IPS-18c (cell line): ENCODE measurements at regions not wholly inside any gene's neighbourhood (a gene's known extent, or its start where the extent isn't known, plus 50 kb on each side); places are given as distances from the start of the nearest gene placed in this dataset.
"Not testable (repeated sequence)": the region's sequence is repeated elsewhere in the genome, so short reads cannot be mapped to it uniquely, and the experiment has no call there.

ENCODE experiments used
- H3K4me3 ChIP-seq: 2 replicates; pipeline ENCODE4 v1.7.0; 2013; ENCODE audit warnings: low read depth, mild to moderate bottlenecking, low read length, moderate library complexity; ENCODE audit not compliant: insufficient read depth
- H3K9me3 ChIP-seq: one replicate; pipeline ENCODE4 v1.6.1; 2013; ENCODE audit warnings: mild to moderate bottlenecking, low read length, moderate library complexity; ENCODE audit not compliant: control insufficient read depth, insufficient read depth

- Histone ChIP-seq H3K4me3 (no peak overlapping the region), H3K9me3 (no peaks in the 10 kb centered on the region)
Measured at GRCh38 chr5:21644032-21644431, 1209.1 kb downstream of the CDH12 start.

GRCh38 chr5:21642312-21642711, 1210.8 kb downstream of the CDH12 start:
- Histone ChIP-seq H3K9me3 (no peaks in the 10 kb centered on the region), H3K4me3 (no peak overlapping the region)

- Histone ChIP-seq H3K4me3 (no peak overlapping the region), H3K9me3 (no peaks in the 10 kb centered on the region)
Measured at GRCh38 chr5:21623831-21624230, 1229.3 kb downstream of the CDH12 start.

- no peak overlapping the region for H3K4me3 ChIP-seq
Measured at GRCh38 chr5:21615195-21615765, 1237.9 kb downstream of the CDH12 start.

GRCh38 chr5:21613971-21614488, 1239.1 kb downstream of the CDH12 start:
- Histone ChIP-seq H3K4me3 (no peak overlapping the region), H3K9me3 (no peaks in the 10 kb centered on the region)

More at GRCh38 chr5:21615195-21615765, 1237.9 kb downstream of the CDH12 start:
- no peaks in the 10 kb centered on the region for H3K9me3 ChIP-seq

DNA sequence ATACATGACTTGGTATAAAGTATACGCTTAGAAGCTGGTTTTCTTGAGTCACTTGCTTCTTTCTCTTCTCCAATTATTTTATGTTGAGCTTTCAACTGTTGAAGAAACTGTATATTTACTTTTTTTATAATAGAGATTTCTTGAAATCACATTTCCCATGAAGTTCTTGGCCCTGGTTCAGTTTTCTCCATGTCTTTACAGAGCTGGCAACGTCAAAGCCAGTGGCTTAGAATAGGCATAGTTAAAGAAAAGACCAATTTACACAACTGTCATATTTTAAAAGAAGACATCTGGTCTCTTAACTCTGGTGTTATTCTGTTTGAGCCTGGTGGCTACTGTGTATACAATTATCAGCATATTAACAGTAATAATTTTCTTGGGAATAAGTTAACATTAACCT, 1249.3 kb downstream of the CDH12 start:
- Histone ChIP-seq H3K4me3 (no peak overlapping the region), H3K9me3 (no peaks in the 10 kb centered on the region)

GRCh38 chr5:21594566-21594965, 1258.6 kb downstream of the CDH12 start:
- Histone ChIP-seq H3K4me3 (no peak overlapping the region), H3K9me3 (no peaks in the 10 kb centered on the region)

GRCh38 chr5:21593261-21593660, 1259.9 kb downstream of the CDH12 start:
- Histone ChIP-seq H3K9me3 (no peaks in the 10 kb centered on the region), H3K4me3 (no peak overlapping the region)

- Histone ChIP-seq H3K4me3 (no peak overlapping the region), H3K9me3 (no peaks in the 10 kb centered on the region)
Measured at GRCh38 chr5:21581508-21581907, 1271.6 kb downstream of the CDH12 start.

- Histone ChIP-seq H3K9me3 (no peaks in the 10 kb centered on the region), H3K4me3 (no peak overlapping the region)
Measured at GRCh38 chr5:21574961-21575360, 1278.2 kb downstream of the CDH12 start.

- H3K4me3 ChIP-seq: no peak overlapping the region
Measured at GRCh38 chr5:21574438-21574837, 1278.7 kb downstream of the CDH12 start.

GRCh38 chr5:21573416-21574314, 1279.5 kb downstream of the CDH12 start:
- H3K4me3 ChIP-seq: no peak overlapping the region
- no peaks in the 10 kb centered on the region for H3K9me3 ChIP-seq

More at GRCh38 chr5:21574438-21574837, 1278.7 kb downstream of the CDH12 start:
- no peaks in the 10 kb centered on the region for H3K9me3 ChIP-seq

GRCh38 chr5:21571196-21571595, 1281.9 kb downstream of the CDH12 start:
- H3K9me3 ChIP-seq, H3K4me3 ChIP-seq: not testable (repeated sequence)

DNA sequence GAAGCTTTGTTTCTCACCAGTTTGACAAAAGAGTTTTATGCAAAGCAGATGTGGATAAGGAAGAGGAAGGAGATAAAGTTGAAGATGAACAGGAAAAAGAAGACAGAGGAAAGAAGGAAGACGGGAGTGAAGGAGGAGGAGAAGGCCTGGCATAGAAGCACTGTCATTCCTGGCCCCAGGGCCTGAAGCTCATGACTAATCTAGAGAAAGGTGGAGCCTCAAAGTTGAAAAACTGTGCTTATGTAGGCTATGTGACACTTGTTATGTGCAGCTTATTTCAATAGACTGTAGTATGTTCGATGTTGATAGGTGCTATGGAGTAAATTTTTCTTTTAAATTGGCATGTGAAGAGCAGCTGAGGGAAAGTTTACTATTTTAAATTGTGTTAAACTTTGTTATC, 1294.0 kb downstream of the CDH12 start:
- H3K4me3 ChIP-seq, H3K9me3 ChIP-seq: not testable (repeated sequence)

GRCh38 chr5:21552263-21552662, 1300.9 kb downstream of the CDH12 start:
- not testable (repeated sequence) for H3K9me3 ChIP-seq, H3K4me3 ChIP-seq

DNA sequence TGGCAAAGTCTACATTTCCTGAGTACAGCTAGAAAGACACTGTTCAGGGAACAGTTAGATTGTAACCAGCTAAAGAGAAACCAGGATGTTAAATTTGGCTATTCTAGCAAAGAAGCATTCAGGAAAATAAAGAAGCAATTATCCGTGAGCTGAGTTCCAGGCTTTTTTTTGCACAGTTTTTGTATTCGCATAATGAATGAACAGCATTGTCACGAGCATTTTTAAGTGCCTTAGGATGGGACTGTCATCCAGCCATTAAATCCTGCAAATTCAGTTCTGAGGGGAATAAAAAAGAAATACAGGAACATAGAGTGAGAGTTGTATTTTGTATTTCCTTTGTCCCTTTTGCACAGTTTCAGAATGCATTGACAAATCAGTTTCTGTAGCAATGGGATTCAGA, 1302.2 kb downstream of the CDH12 start:
- not testable (repeated sequence) for H3K9me3 ChIP-seq, H3K4me3 ChIP-seq

GRCh38 chr5:21547656-21548055, 1305.5 kb downstream of the CDH12 start:
- H3K4me3 ChIP-seq, H3K9me3 ChIP-seq: not testable (repeated sequence)

DNA sequence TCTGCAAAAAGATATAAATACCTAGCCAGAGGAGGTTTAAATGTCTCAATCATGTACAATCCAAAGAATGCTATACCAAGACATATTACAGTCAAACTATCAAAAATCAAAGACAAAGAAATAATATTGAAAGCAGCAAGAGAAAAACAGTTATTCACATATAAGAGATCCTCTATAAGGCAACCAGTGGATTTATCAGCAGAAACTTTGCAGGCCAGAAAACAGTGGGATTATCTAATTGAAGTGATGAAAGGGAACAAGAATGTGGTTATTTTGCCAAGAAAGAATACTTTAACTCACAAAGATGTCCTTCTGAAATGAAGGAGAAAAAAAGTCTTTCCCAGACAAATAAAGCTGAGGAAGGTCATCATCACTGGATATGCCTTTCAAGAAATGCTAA, 1318.0 kb downstream of the CDH12 start:
- H3K9me3 ChIP-seq, H3K4me3 ChIP-seq: not testable (repeated sequence)
